Retinal pigment epithelial cell (primary cell): ENCODE measurements at regions not wholly inside any gene's neighbourhood (a gene's known extent, or its start where the extent isn't known, plus 50 kb on each side); places are given as distances from the start of the nearest gene placed in this dataset.

Experiments used
- DNase-seq: peaks from one replicate; pipeline ENCODE4 v3.0.0-alpha.2; 2010; ENCODE audit warnings: low read depth
- H3K4me3 ChIP-seq: 2 replicates; pipeline ENCODE4 v1.5.1; 2011; ENCODE audit warnings: mild to moderate bottlenecking, low read length, control low read depth, moderate library complexity
- TF ChIP-seq, protein P1 (sequence below): conservative IDR thresholded peaks from 2 replicates; pipeline ENCODE4 v1.5.1; 2011; ENCODE audit warnings: low read depth, low read length, control low read depth, inconsistent platforms

DNA sequence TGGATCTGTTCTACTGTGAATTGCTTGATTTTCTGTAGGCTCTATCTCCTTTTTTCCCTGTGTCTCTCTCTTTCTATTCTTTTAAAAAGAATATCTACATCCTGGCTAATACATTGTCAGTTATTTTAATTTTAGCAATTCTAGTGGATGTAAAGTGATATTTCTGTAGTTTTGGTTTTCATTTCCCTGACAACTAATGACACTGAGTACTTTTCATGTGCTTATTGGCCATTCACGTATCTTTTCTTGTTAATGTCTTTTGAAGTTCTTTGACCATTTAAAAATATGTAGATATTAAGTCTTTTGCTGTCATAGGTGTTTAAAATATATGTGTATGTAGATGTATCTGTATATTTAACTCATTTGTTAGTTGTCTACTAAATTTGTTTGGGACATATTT, 59.0 kb upstream of the SOX3 start:
- TF ChIP-seq, protein P1, sequence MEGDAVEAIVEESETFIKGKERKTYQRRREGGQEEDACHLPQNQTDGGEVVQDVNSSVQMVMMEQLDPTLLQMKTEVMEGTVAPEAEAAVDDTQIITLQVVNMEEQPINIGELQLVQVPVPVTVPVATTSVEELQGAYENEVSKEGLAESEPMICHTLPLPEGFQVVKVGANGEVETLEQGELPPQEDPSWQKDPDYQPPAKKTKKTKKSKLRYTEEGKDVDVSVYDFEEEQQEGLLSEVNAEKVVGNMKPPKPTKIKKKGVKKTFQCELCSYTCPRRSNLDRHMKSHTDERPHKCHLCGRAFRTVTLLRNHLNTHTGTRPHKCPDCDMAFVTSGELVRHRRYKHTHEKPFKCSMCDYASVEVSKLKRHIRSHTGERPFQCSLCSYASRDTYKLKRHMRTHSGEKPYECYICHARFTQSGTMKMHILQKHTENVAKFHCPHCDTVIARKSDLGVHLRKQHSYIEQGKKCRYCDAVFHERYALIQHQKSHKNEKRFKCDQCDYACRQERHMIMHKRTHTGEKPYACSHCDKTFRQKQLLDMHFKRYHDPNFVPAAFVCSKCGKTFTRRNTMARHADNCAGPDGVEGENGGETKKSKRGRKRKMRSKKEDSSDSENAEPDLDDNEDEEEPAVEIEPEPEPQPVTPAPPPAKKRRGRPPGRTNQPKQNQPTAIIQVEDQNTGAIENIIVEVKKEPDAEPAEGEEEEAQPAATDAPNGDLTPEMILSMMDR = no peak
- no peak overlapping the region for H3K4me3 ChIP-seq
- DNase-seq = no peak
